Vagina (tissue), 2 donors: ENCODE measurements at regions not wholly inside any gene's neighbourhood (a gene's known extent, or its start where the extent isn't known, plus 50 kb on each side); places are given as distances from the start of the nearest gene placed in this dataset.

ENCODE experiments used
- POLR2A ChIP-seq, 2 donors: fragments of 450-650 bp; IDR thresholded peaks; one replicate each; pipeline ENCODE4 v1.6.1; 2017; ENCODE audit warnings: antibody characterized with exemption in 2 of 2, mild to moderate bottlenecking in 2 of 2, moderate library complexity in 2 of 2
- TF ChIP-seq, protein P1 (sequence below), 3 experiments: fragments of 450-650 bp in 2 of 3; fragments of 200-600 bp in 1 of 3; sonication (generic) in 1 of 3; IDR thresholded peaks; one replicate each; pipeline ENCODE4 v1.5.1; 2017 to 2019; ENCODE audit warnings: antibody characterized with exemption in 3 of 3, mild to moderate bottlenecking in 2 of 3, moderate library complexity in 2 of 3

DNA sequence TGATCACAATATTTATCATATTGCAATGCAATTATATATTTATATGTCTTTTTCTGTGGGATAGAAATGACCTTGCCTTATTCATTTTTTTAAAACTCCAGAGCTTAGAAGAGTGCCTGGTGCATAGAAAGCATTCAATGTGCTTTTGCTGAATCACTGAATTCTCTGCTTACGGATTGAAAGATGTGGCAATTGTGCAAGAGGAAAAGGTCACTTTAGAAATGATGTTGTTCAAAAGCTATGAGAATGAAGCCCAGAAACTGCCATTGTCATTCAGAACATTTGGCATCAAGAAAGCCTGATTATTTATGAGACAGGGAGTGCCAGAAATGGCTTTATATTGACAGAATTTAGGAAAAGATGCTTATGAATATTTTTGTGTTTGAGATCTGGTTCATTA, 678.6 kb upstream of the CDH2 start:
- TF ChIP-seq, protein P1, sequence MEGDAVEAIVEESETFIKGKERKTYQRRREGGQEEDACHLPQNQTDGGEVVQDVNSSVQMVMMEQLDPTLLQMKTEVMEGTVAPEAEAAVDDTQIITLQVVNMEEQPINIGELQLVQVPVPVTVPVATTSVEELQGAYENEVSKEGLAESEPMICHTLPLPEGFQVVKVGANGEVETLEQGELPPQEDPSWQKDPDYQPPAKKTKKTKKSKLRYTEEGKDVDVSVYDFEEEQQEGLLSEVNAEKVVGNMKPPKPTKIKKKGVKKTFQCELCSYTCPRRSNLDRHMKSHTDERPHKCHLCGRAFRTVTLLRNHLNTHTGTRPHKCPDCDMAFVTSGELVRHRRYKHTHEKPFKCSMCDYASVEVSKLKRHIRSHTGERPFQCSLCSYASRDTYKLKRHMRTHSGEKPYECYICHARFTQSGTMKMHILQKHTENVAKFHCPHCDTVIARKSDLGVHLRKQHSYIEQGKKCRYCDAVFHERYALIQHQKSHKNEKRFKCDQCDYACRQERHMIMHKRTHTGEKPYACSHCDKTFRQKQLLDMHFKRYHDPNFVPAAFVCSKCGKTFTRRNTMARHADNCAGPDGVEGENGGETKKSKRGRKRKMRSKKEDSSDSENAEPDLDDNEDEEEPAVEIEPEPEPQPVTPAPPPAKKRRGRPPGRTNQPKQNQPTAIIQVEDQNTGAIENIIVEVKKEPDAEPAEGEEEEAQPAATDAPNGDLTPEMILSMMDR (IDR thresholded peaks at IDR 0.05): no peak
- TF ChIP-seq POLR2A (IDR thresholded peaks at IDR 0.05): no peak
